GM21381 (cell line): ENCODE measurements at regions not wholly inside any gene's neighbourhood (a gene's known extent, or its start where the extent isn't known, plus 50 kb on each side); places are given as distances from the start of the nearest gene placed in this dataset.
"Not testable (repeated sequence)": the region's sequence is repeated elsewhere in the genome, so short reads cannot be mapped to it uniquely, and the experiment has no call there.

ENCODE experiments used
- ATAC-seq: cut with Tn5 transposase; IDR thresholded peaks from one replicate; pipeline ENCODE4 v1.9.1; 2021; ENCODE audit warnings: mild to moderate bottlenecking, moderate library complexity; ENCODE audit not compliant: unreplicated experiment

GRCh38 chr15:36133742-36134141 lies 445.7 kb upstream of the CDIN1 start:
- no peak for ATAC-seq

GRCh38 chr15:36136049-36136448 lies 443.4 kb upstream of the CDIN1 start:
- no peak for ATAC-seq

- ATAC-seq, result no peak
Observed at GRCh38 chr15:36152936-36153335, 426.5 kb upstream of the CDIN1 start.

GRCh38 chr15:36156879-36157427 lies 422.5 kb upstream of the CDIN1 start:
- ATAC-seq, result no peak

GRCh38 chr15:36160351-36160750 lies 419.1 kb upstream of the CDIN1 start:
- no peak for ATAC-seq

- no peak for ATAC-seq
Observed at GRCh38 chr15:36161108-36161507, 418.3 kb upstream of the CDIN1 start.

GRCh38 chr15:36161771-36162212 lies 417.6 kb upstream of the CDIN1 start:
- no peak for ATAC-seq

- not testable (repeated sequence) for ATAC-seq
Observed at GRCh38 chr15:36163983-36164382, 415.4 kb upstream of the CDIN1 start.

GRCh38 chr15:36172955-36173354 lies 406.5 kb upstream of the CDIN1 start:
- ATAC-seq, result no peak

- no peak for ATAC-seq
Observed at GRCh38 chr15:36175186-36175740, 404.2 kb upstream of the CDIN1 start.

GRCh38 chr15:36175741-36176291 lies 403.6 kb upstream of the CDIN1 start:
- no peak for ATAC-seq

- ATAC-seq, result no peak
Observed at GRCh38 chr15:36177590-36178302, 401.7 kb upstream of the CDIN1 start.

- no peak for ATAC-seq
Observed at GRCh38 chr15:36178303-36178633, 401.2 kb upstream of the CDIN1 start.

- no peak for ATAC-seq
Observed at GRCh38 chr15:36183201-36183600, 396.2 kb upstream of the CDIN1 start.

GRCh38 chr15:36185438-36185837 lies 394.0 kb upstream of the CDIN1 start:
- no peak for ATAC-seq

GRCh38 chr15:36185845-36186244 lies 393.6 kb upstream of the CDIN1 start:
- ATAC-seq, result no peak

- no peak for ATAC-seq
Observed at GRCh38 chr15:36186376-36186775, 393.1 kb upstream of the CDIN1 start.

GRCh38 chr15:36191459-36191858 lies 388.0 kb upstream of the CDIN1 start:
- ATAC-seq, result no peak

GRCh38 chr15:36195361-36196007 lies 383.9 kb upstream of the CDIN1 start:
- ATAC-seq, result not testable (repeated sequence)

- ATAC-seq, result no peak
Observed at GRCh38 chr15:36208868-36209582, 370.4 kb upstream of the CDIN1 start.

GRCh38 chr15:36210426-36210825 lies 369.0 kb upstream of the CDIN1 start:
- ATAC-seq, result no peak
